Osteoblast (primary cell): ENCODE measurements at regions not wholly inside any gene's neighbourhood (a gene's known extent, or its start where the extent isn't known, plus 50 kb on each side); places are given as distances from the start of the nearest gene placed in this dataset.

ENCODE experiments used
- DNase-seq: peaks from one replicate; pipeline ENCODE4 v3.0.0; 2011; ENCODE audit warnings: low spot score, mixed read lengths; ENCODE audit not compliant: insufficient read length; ENCODE audit errors: missing footprints
- H2AFZ ChIP-seq: 2 replicates; pipeline ENCODE4 v1.6.0; 2011; ENCODE audit warnings: mild to moderate bottlenecking, low read length
- H3K27ac ChIP-seq: 2 replicates; pipeline ENCODE4 v1.5.1; 2011; ENCODE audit warnings: mild to moderate bottlenecking, low read depth, low read length, moderate library complexity
- H3K27me3 ChIP-seq: 2 replicates; pipeline ENCODE4 v1.6.0; 2012; ENCODE audit warnings: mild to moderate bottlenecking, control low read depth, inconsistent platforms, low read length, moderate library complexity; ENCODE audit not compliant: insufficient read depth
- H3K36me3 ChIP-seq: 2 replicates; pipeline ENCODE4 v1.5.1; 2011; ENCODE audit warnings: mild to moderate bottlenecking, low read length, control low read depth, moderate library complexity; ENCODE audit not compliant: insufficient read depth
- H3K4me1 ChIP-seq: 2 replicates; pipeline ENCODE4 v1.5.1; 2011; ENCODE audit warnings: mild to moderate bottlenecking, low read length, control low read depth, moderate library complexity; ENCODE audit not compliant: insufficient read depth
- H3K4me2 ChIP-seq: 2 replicates; pipeline ENCODE4 v1.6.0; 2011; ENCODE audit warnings: mild to moderate bottlenecking, low read length; ENCODE audit not compliant: insufficient read depth
- H3K4me3 ChIP-seq: fragments of 200-600 bp; sonication (generic); 3 replicates; pipeline ENCODE4 v1.5.1; 2012; ENCODE audit warnings: mild to moderate bottlenecking, low read length, inconsistent platforms; ENCODE audit not compliant: insufficient read depth
- H3K79me2 ChIP-seq: 2 replicates; pipeline ENCODE4 v1.6.0; 2012; ENCODE audit warnings: mild to moderate bottlenecking, low read length, control low read depth, inconsistent platforms; ENCODE audit not compliant: insufficient read depth
- H3K9me3 ChIP-seq: 2 replicates; pipeline ENCODE4 v1.5.1; 2011; ENCODE audit warnings: low read depth, low read length, control low read depth
- H4K20me1 ChIP-seq: 2 replicates; pipeline ENCODE4 v1.6.0; 2012; ENCODE audit warnings: mild to moderate bottlenecking, low read length, control low read depth; ENCODE audit not compliant: insufficient read depth
- TF ChIP-seq, protein P1 (sequence below): IDR thresholded peaks from 2 replicates; pipeline ENCODE4 v1.5.1; 2011; ENCODE audit warnings: mild to moderate bottlenecking, low read depth, low read length, moderate library complexity; ENCODE audit errors: extremely low read depth

DNA sequence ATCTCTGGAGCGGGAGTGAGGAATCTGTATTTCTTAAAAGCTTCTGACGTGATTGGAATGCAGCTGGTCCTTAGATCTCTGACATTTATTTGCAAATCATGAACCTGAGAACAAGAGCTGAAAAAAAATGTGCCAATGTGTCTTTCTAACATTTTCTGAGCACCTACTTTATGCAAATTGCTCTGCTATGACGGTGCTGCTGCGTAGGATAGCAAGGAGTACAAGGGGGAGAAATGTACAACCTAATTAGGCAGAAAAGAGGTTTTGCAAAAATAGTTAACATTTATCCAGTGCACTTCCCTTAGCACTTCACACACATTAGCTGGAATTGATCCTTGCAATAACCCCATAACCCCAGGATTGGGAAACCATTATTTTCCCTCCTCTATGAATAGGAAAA lies 357.5 kb downstream of the TLE4 start:
- Histone ChIP-seq H3K79me2 (no peaks in the 10 kb centered on the region), H3K36me3 (no peaks in the 10 kb centered on the region), H3K4me1 (no peaks in the 10 kb centered on the region), H4K20me1 (no peaks in the 10 kb centered on the region), H3K27me3 (no peaks in the 10 kb centered on the region), H2AFZ (no peak overlapping the region), H3K4me2 (no peak overlapping the region), H3K27ac (no peak overlapping the region), H3K9me3 (no peaks in the 10 kb centered on the region), H3K4me3 (no peak overlapping the region)
- no peak for DNase-seq
- TF ChIP-seq, protein P1, sequence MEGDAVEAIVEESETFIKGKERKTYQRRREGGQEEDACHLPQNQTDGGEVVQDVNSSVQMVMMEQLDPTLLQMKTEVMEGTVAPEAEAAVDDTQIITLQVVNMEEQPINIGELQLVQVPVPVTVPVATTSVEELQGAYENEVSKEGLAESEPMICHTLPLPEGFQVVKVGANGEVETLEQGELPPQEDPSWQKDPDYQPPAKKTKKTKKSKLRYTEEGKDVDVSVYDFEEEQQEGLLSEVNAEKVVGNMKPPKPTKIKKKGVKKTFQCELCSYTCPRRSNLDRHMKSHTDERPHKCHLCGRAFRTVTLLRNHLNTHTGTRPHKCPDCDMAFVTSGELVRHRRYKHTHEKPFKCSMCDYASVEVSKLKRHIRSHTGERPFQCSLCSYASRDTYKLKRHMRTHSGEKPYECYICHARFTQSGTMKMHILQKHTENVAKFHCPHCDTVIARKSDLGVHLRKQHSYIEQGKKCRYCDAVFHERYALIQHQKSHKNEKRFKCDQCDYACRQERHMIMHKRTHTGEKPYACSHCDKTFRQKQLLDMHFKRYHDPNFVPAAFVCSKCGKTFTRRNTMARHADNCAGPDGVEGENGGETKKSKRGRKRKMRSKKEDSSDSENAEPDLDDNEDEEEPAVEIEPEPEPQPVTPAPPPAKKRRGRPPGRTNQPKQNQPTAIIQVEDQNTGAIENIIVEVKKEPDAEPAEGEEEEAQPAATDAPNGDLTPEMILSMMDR: no peak

- DNase-seq: no peak
- H3K79me2 ChIP-seq: no peaks in the 10 kb centered on the region
- H3K36me3 ChIP-seq: no peaks in the 10 kb centered on the region
- no peaks in the 10 kb centered on the region for H3K27me3 ChIP-seq
- no peak overlapping the region for H2AFZ ChIP-seq
- no peaks in the 10 kb centered on the region for H3K9me3 ChIP-seq
- no peak overlapping the region for H3K4me2 ChIP-seq
- H3K4me3 ChIP-seq: no peak overlapping the region
- TF ChIP-seq, protein P1: no peak
- H4K20me1 ChIP-seq: no peaks in the 10 kb centered on the region
- no peaks in the 10 kb centered on the region for H3K4me1 ChIP-seq
- no peak overlapping the region for H3K27ac ChIP-seq
Observed at GRCh38 chr9:79928661-79929223, 357.0 kb downstream of the TLE4 start.

GRCh38 chr9:79925326-79925725 lies 353.6 kb downstream of the TLE4 start:
- Histone ChIP-seq H3K27me3 (no peaks in the 10 kb centered on the region), H2AFZ (no peak overlapping the region), H4K20me1 (no peaks in the 10 kb centered on the region), H3K4me1 (no peaks in the 10 kb centered on the region), H3K27ac (no peak overlapping the region), H3K79me2 (no peaks in the 10 kb centered on the region), H3K4me3 (no peak overlapping the region), H3K9me3 (no peaks in the 10 kb centered on the region), H3K36me3 (no peaks in the 10 kb centered on the region), H3K4me2 (no peak overlapping the region)
- DNase-seq: no peak
- TF ChIP-seq, protein P1: no peak

- H3K4me3 ChIP-seq: no peak overlapping the region
- no peaks in the 10 kb centered on the region for H3K4me1 ChIP-seq
- TF ChIP-seq, protein P1: no peak
- H2AFZ ChIP-seq: no peak overlapping the region
- H3K27ac ChIP-seq: no peak overlapping the region
- H3K36me3 ChIP-seq: no peaks in the 10 kb centered on the region
- no peak for DNase-seq
- no peaks in the 10 kb centered on the region for H3K27me3 ChIP-seq
- no peak overlapping the region for H3K4me2 ChIP-seq
- no peaks in the 10 kb centered on the region for H3K9me3 ChIP-seq
- no peaks in the 10 kb centered on the region for H3K79me2 ChIP-seq
- H4K20me1 ChIP-seq: no peaks in the 10 kb centered on the region
Observed at GRCh38 chr9:79924836-79925235, 353.1 kb downstream of the TLE4 start.
